Activated CD8-positive, alpha-beta T cell treated with anti-CD3 and anti-CD28 coated beads for 36 hours (primary cell): ENCODE measurements at regions not wholly inside any gene's neighbourhood (a gene's known extent, or its start where the extent isn't known, plus 50 kb on each side); places are given as distances from the start of the nearest gene placed in this dataset.

ENCODE experiments used
- ATAC-seq: fragments of 200-7000 bp; cut with Tn5 transposase; one replicate; pipeline ENCODE4 v1.10.0; 2021; ENCODE audit warnings: mild to moderate bottlenecking, moderate library complexity
- CTCF ChIA-PET: fragments of 350-600 bp; sonication (Branson Sonifier 250); formaldehyde crosslinking; loops from one replicate; lab custom pipeline; 2021; ENCODE audit warnings: antibody characterized with exemption; lab: Charles Lee
- POLR2A ChIA-PET: fragments of 350-600 bp; sonication (Branson Sonifier 250); formaldehyde crosslinking; loops from one replicate; lab custom pipeline; 2021; ENCODE audit warnings: antibody characterized with exemption; lab: Charles Lee
- DNase-seq: peaks from one replicate; pipeline ENCODE4 v3.0.0-alpha.2; 2020
- H3K27ac Mint-ChIP-seq: one replicate; pipeline ENCODE4 v1.8.0; 2021; ENCODE audit warnings: mild to moderate bottlenecking, mixed read lengths
- H3K27me3 Mint-ChIP-seq: one replicate; pipeline ENCODE4 v1.8.0; 2021; ENCODE audit warnings: mixed read lengths
- H3K36me3 Mint-ChIP-seq: one replicate; pipeline ENCODE4 v1.8.0; 2021; ENCODE audit warnings: low read depth, mixed read lengths
- H3K4me1 Mint-ChIP-seq: one replicate; pipeline ENCODE4 v1.8.0; 2021; ENCODE audit warnings: low read depth, mixed read lengths
- H3K4me3 Mint-ChIP-seq: one replicate; pipeline ENCODE4 v1.8.0; 2021; ENCODE audit warnings: mild to moderate bottlenecking, moderate library complexity, mixed read lengths
- H3K9me3 Mint-ChIP-seq: one replicate; pipeline ENCODE4 v1.8.0; 2021; ENCODE audit warnings: mixed read lengths
- CTCF ChIP-seq: fragments of 200-600 bp; IDR thresholded peaks from one replicate; pipeline ENCODE4 v1.8.0; 2022; ENCODE audit warnings: antibody characterized with exemption, mild to moderate bottlenecking
- intact Hi-C: fragments of 100-400 bp; cut with micrococcal nuclease; formaldehyde crosslinking; loops from one replicate; pipeline ENCODE4 v1.10.0; 2022

- Mint-ChIP-seq H3K27me3 (no peaks in the 10 kb centered on the region), H3K4me1 (peaks cover 22% of the 10 kb centered on the region), H3K9me3 (peaks cover 8% of the 10 kb centered on the region), H3K36me3 (no peaks in the 10 kb centered on the region), H3K4me3 (no peak overlapping the region), H3K27ac (no peak overlapping the region)
- ChIA-PET POLR2A (no interaction called here), CTCF (no interaction called here)
- DNase-seq: no peak
- intact Hi-C loops: no loop called here
- no peak for ATAC-seq
- no peak for TF ChIP-seq CTCF
Observed at GRCh38 chr4:81642543-81642942, 170.8 kb upstream of the RASGEF1B start.

GRCh38 chr4:81639248-81639647 is 167.5 kb upstream of the RASGEF1B start:
- Mint-ChIP-seq H3K27ac (no peak overlapping the region), H3K4me1 (peaks cover 14% of the 10 kb centered on the region), H3K4me3 (no peak overlapping the region), H3K9me3 (no peaks in the 10 kb centered on the region), H3K36me3 (no peaks in the 10 kb centered on the region), H3K27me3 (no peaks in the 10 kb centered on the region)
- intact Hi-C loops: no loop called here
- DNase-seq (no peak), ATAC-seq (peak; percentile 17)
- no peak for TF ChIP-seq CTCF
- ChIA-PET POLR2A (no interaction called here), CTCF (no interaction called here)

GRCh38 chr4:81638698-81639097 is 167.0 kb upstream of the RASGEF1B start:
- TF ChIP-seq CTCF: no peak
- DNase-seq (no peak), ATAC-seq (peak; percentile 13)
- Mint-ChIP-seq H3K27ac (no peak overlapping the region), H3K27me3 (no peaks in the 10 kb centered on the region), H3K4me3 (no peak overlapping the region), H3K36me3 (no peaks in the 10 kb centered on the region), H3K9me3 (no peaks in the 10 kb centered on the region), H3K4me1 (peaks cover 14% of the 10 kb centered on the region)
- ChIA-PET CTCF (no interaction called here), POLR2A (no interaction called here)
- intact Hi-C loops: no loop called here

- ChIA-PET CTCF (no interaction called here), POLR2A (no interaction called here)
- TF ChIP-seq CTCF: no peak
- no peak for DNase-seq
- peaks cover 10% of the 10 kb centered on the region for H3K4me1 Mint-ChIP-seq
- intact Hi-C loops: no loop called here
- no peaks in the 10 kb centered on the region for H3K36me3 Mint-ChIP-seq
- H3K9me3 Mint-ChIP-seq: no peaks in the 10 kb centered on the region
- H3K27ac Mint-ChIP-seq: no peak overlapping the region
- H3K27me3 Mint-ChIP-seq: no peaks in the 10 kb centered on the region
- ATAC-seq: no peak
- H3K4me3 Mint-ChIP-seq: no peak overlapping the region
Observed at GRCh38 chr4:81635739-81636138, 164.0 kb upstream of the RASGEF1B start.

- ATAC-seq: no peak
- H3K9me3 Mint-ChIP-seq: no peaks in the 10 kb centered on the region
- no peak for TF ChIP-seq CTCF
- intact Hi-C loops: no loop called here
- no peak for DNase-seq
- peaks cover 10% of the 10 kb centered on the region for H3K4me1 Mint-ChIP-seq
- ChIA-PET POLR2A (no interaction called here), CTCF (no interaction called here)
- H3K27me3 Mint-ChIP-seq: no peaks in the 10 kb centered on the region
- no peaks in the 10 kb centered on the region for H3K36me3 Mint-ChIP-seq
- no peak overlapping the region for H3K4me3 Mint-ChIP-seq
- no peak overlapping the region for H3K27ac Mint-ChIP-seq
Observed at GRCh38 chr4:81634766-81635549, 163.3 kb upstream of the RASGEF1B start.
